ENCODE measurements at regions not wholly inside any gene's neighbourhood (a gene's known extent, or its start where the extent isn't known, plus 50 kb on each side); places are given as distances from the start of the nearest gene placed in this dataset.

DNA sequence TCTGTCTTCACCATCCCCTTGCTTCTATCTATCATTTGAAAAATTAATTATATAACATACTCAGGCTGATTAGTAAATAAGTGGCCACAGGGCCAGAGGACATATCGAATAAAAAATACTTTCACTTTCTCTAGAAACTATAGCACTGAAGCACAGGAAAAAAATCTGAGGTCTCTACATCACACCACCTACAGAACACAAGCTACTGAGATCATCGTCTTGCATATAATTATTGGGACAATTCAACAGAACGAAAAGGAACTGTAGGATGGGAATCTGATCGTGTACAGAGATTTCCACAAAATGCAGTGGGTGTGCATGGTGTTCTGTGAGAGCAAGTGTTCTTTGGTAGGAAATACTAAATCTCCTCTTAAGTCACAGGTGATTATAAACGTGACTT lies 289.6 kb upstream of the ERCC4 start:
- no peak overlapping the region for H3K4me3 ChIP-seq (replicated peaks in 1 of 3; ENCODE audit: insufficient read depth in 1 of 3, low read depth in 1 of 3, low read length in 3 of 3)
- H4K20me1 ChIP-seq (replicated peaks; ENCODE audit: control insufficient read depth, extremely low read depth, insufficient read depth, low read length): no peaks in the 10 kb centered on the region
- no TSS peak for BruUV-seq (replicated peaks)
- no peaks in the 10 kb centered on the region for H3K9me1 ChIP-seq (replicated peaks; ENCODE audit: control insufficient read depth, extremely low read depth, insufficient read depth, low read length)
- TF ChIP-seq, protein P1, sequence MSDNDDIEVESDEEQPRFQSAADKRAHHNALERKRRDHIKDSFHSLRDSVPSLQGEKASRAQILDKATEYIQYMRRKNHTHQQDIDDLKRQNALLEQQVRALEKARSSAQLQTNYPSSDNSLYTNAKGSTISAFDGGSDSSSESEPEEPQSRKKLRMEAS (IDR thresholded peaks at IDR 0.05; ENCODE audit: insufficient read depth, insufficient read length): no peak
- no peak for TF ChIP-seq GATA2 (IDR thresholded peaks at IDR 0.05; ENCODE audit: insufficient read depth, insufficient read length, low read depth, low read length)
- no peak for TF ChIP-seq JUN (IDR thresholded peaks at IDR 0.05; ENCODE audit: borderline replicate concordance, insufficient read depth, insufficient read length, low read depth)
- TF ChIP-seq FOS (IDR thresholded peaks at IDR 0.05; ENCODE audit: borderline replicate concordance, insufficient read depth, low read length): no peak
- TF ChIP-seq, protein P2, sequence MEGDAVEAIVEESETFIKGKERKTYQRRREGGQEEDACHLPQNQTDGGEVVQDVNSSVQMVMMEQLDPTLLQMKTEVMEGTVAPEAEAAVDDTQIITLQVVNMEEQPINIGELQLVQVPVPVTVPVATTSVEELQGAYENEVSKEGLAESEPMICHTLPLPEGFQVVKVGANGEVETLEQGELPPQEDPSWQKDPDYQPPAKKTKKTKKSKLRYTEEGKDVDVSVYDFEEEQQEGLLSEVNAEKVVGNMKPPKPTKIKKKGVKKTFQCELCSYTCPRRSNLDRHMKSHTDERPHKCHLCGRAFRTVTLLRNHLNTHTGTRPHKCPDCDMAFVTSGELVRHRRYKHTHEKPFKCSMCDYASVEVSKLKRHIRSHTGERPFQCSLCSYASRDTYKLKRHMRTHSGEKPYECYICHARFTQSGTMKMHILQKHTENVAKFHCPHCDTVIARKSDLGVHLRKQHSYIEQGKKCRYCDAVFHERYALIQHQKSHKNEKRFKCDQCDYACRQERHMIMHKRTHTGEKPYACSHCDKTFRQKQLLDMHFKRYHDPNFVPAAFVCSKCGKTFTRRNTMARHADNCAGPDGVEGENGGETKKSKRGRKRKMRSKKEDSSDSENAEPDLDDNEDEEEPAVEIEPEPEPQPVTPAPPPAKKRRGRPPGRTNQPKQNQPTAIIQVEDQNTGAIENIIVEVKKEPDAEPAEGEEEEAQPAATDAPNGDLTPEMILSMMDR (IDR thresholded peaks at IDR 0.05; ENCODE audit: extremely low read depth in 1 of 2, insufficient read depth in 1 of 2, low read depth in 1 of 2, low read length in 2 of 2): no peak
- TF ChIP-seq POLR2A (IDR thresholded peaks at IDR 0.05; ENCODE audit: low read depth, low read length): no peak
- no peak for TF ChIP-seq MYC (IDR thresholded peaks at IDR 0.05; ENCODE audit: low read depth, low read length)
- TF ChIP-seq EZH2 (IDR thresholded peaks at IDR 0.05; ENCODE audit: borderline replicate concordance, low read depth, low read length, severe bottlenecking): no peak
- no peak overlapping the region for H3K9ac ChIP-seq (replicated peaks; ENCODE audit: extremely low read depth, insufficient read depth, low read length)
- H3K36me3 ChIP-seq (ENCODE audit: control insufficient read depth in 2 of 2, extremely low read depth in 1 of 2, insufficient read depth in 2 of 2, low read length in 2 of 2): no peaks in the 10 kb centered on the region
- no peaks in the 10 kb centered on the region for H3K27me3 ChIP-seq (ENCODE audit: control insufficient read depth in 2 of 2, insufficient read depth in 2 of 2, low read length in 2 of 2)
- H3K4me2 ChIP-seq (ENCODE audit: insufficient read depth, low read length): no peak overlapping the region
- intact Hi-C loops (cut with micrococcal nuclease): no loop called here
- no peak overlapping the region for H3K27ac ChIP-seq (ENCODE audit: insufficient read depth, low read depth, low read length)
- DNase-seq (ENCODE audit: low read depth, low spot score) (no peak), FAIRE-seq (no peak)
- ChIA-PET POLR2A (no interaction called here), CTCF (no interaction called here)
- no peaks in the 10 kb centered on the region for H3K79me2 ChIP-seq (ENCODE audit: control insufficient read depth, insufficient read depth, low read length)
- no peaks in the 10 kb centered on the region for H3K4me1 ChIP-seq (ENCODE audit: control insufficient read depth, extremely low read depth, insufficient read depth, low read length)
- dilution Hi-C loops (cut with MboI; ENCODE audit: extremely low pct_ligation_motif_present, low sequenced_read_pairs): no loop called here
- H3K9me3 ChIP-seq (replicated peaks; ENCODE audit: control insufficient read depth, insufficient read depth, low read length): no peaks in the 10 kb centered on the region
- no peak overlapping the region for H2AFZ ChIP-seq (ENCODE audit: low read depth, low read length)

Measured in endothelial cell of umbilical vein (primary cell).